HG02759 (cell line): ENCODE measurements at regions not wholly inside any gene's neighbourhood (a gene's known extent, or its start where the extent isn't known, plus 50 kb on each side); places are given as distances from the start of the nearest gene placed in this dataset.

Source experiments
- ATAC-seq: cut with Tn5 transposase; IDR thresholded peaks from one replicate; pipeline ENCODE4 v1.9.1; 2021; ENCODE audit warnings: mild to moderate bottlenecking, moderate library complexity; ENCODE audit not compliant: unreplicated experiment

- no peak for ATAC-seq
Measured at GRCh38 chr17:83144421-83145357, 65.3 kb downstream of the METRNL start.

- ATAC-seq: no peak
Measured at GRCh38 chr17:83145358-83145738, 65.9 kb downstream of the METRNL start.

- ATAC-seq: no peak
Measured at GRCh38 chr17:83145831-83146230, 66.4 kb downstream of the METRNL start.

- ATAC-seq: no peak
Measured at GRCh38 chr17:83146347-83146746, 66.9 kb downstream of the METRNL start.

- ATAC-seq: no peak
Measured at GRCh38 chr17:83147280-83147679, 67.9 kb downstream of the METRNL start.

- no peak for ATAC-seq
Measured at GRCh38 chr17:83148317-83149028, 69.1 kb downstream of the METRNL start.

- no peak for ATAC-seq
Measured at GRCh38 chr17:83149029-83149725, 69.8 kb downstream of the METRNL start.

GRCh38 chr17:83149761-83150251 lies 70.4 kb downstream of the METRNL start:
- ATAC-seq: no peak

GRCh38 chr17:83150369-83151055 lies 71.1 kb downstream of the METRNL start:
- no peak for ATAC-seq

- no peak for ATAC-seq
Measured at GRCh38 chr17:83151056-83151441, 71.6 kb downstream of the METRNL start.

GRCh38 chr17:83151442-83152226 lies 72.2 kb downstream of the METRNL start:
- ATAC-seq: no peak

- ATAC-seq: no peak
Measured at GRCh38 chr17:83152227-83152744, 72.9 kb downstream of the METRNL start.

GRCh38 chr17:83152745-83153611 lies 73.6 kb downstream of the METRNL start:
- no peak for ATAC-seq

- no peak for ATAC-seq
Measured at GRCh38 chr17:83153681-83154310, 74.4 kb downstream of the METRNL start.

- ATAC-seq: no peak
Measured at GRCh38 chr17:83154311-83155127, 75.1 kb downstream of the METRNL start.

- ATAC-seq: no peak
Measured at GRCh38 chr17:83155128-83156121, 76.0 kb downstream of the METRNL start.
